Coronary artery (tissue), 2 donors: ENCODE measurements at regions not wholly inside any gene's neighbourhood (a gene's known extent, or its start where the extent isn't known, plus 50 kb on each side); places are given as distances from the start of the nearest gene placed in this dataset.

ENCODE experiments used
- DNase-seq: peaks from one replicate; pipeline ENCODE4 v3.0.0-alpha.2; 2017; ENCODE audit warnings: low spot score
- H3K27ac ChIP-seq, 2 donors: fragments of 200-600 bp; sonication (generic); one replicate each; pipeline ENCODE4 v1.5.1; 2016 to 2019
- H3K4me3 ChIP-seq: fragments of 200-600 bp; sonication (generic); 2 replicates; pipeline ENCODE4 v1.5.1; 2016; ENCODE audit warnings: mild to moderate bottlenecking, moderate library complexity
- CTCF ChIP-seq: fragments of 200-600 bp; sonication (generic); IDR thresholded peaks from one replicate; pipeline ENCODE4 v1.5.1; 2019; ENCODE audit warnings: antibody characterized with exemption

GRCh38 chr5:57779383-57780223 is 297.0 kb upstream of the ACTBL2 start:
- peak; percentile 32 for TF ChIP-seq CTCF
- peak overlapping the region; percentile 25 for H3K4me3 ChIP-seq
- peak overlapping the region in 1 of 2 donors; percentile 57 for H3K27ac ChIP-seq
- no peak for DNase-seq

- H3K27ac ChIP-seq = no peak overlapping the region
- TF ChIP-seq CTCF = no peak
- no peak for DNase-seq
These were observed 296.0 kb upstream of the ACTBL2 start for GRCh38 chr5:57778501-57779091.

GRCh38 chr5:57777174-57777581 is 294.6 kb upstream of the ACTBL2 start:
- no peak overlapping the region for H3K4me3 ChIP-seq
- no peak overlapping the region for H3K27ac ChIP-seq
- no peak for TF ChIP-seq CTCF
- DNase-seq = no peak

More at GRCh38 chr5:57778501-57779091, 296.0 kb upstream of the ACTBL2 start:
- no peak overlapping the region for H3K4me3 ChIP-seq

GRCh38 chr5:57776035-57776434 is 293.4 kb upstream of the ACTBL2 start:
- Histone ChIP-seq H3K4me3 (no peak overlapping the region), H3K27ac (no peak overlapping the region)
- DNase-seq = no peak
- no peak for TF ChIP-seq CTCF

GRCh38 chr5:57774439-57774838 is 291.8 kb upstream of the ACTBL2 start:
- DNase-seq = no peak
- Histone ChIP-seq H3K4me3 (no peak overlapping the region), H3K27ac (no peak overlapping the region)
- TF ChIP-seq CTCF = no peak

- no peak for DNase-seq
- Histone ChIP-seq H3K4me3 (no peak overlapping the region), H3K27ac (no peak overlapping the region)
- TF ChIP-seq CTCF = no peak
These were observed 289.9 kb upstream of the ACTBL2 start for GRCh38 chr5:57772512-57772911.

- no peak overlapping the region for H3K27ac ChIP-seq
- DNase-seq = no peak
- no peak for TF ChIP-seq CTCF
- H3K4me3 ChIP-seq = no peak overlapping the region
These were observed 287.4 kb upstream of the ACTBL2 start for GRCh38 chr5:57770039-57770438.
